IMR-90 (cell line): ENCODE measurements at regions not wholly inside any gene's neighbourhood (a gene's known extent, or its start where the extent isn't known, plus 50 kb on each side); places are given as distances from the start of the nearest gene placed in this dataset.

Experiments used
- ATAC-seq: fragments of 200-7000 bp; cut with Tn5 transposase; 2 replicates; pipeline ENCODE4 v1.9.1; 2020; ENCODE audit warnings: low read depth, mild to moderate bottlenecking, moderate library complexity
- BruUV-seq: library from RNA; stranded (reverse); fragments of 400-500 nt; replicated peaks from 2 replicates; lab custom pipeline; 2021; lab: Mats Ljungman, UMichigan
- CTCF ChIA-PET: fragments of 300-600 bp; formaldehyde crosslinking; extraction: SDS; loops from one replicate; lab custom pipeline; 2021; ENCODE audit warnings: antibody characterized with exemption; lab: Yijun Ruan, JAX
- POLR2A ChIA-PET: fragments of 300-600 bp; sonication (Branson Sonifier 250); formaldehyde crosslinking; loops from one replicate; lab custom pipeline; 2022; ENCODE audit warnings: antibody characterized with exemption; ENCODE audit not compliant: unreplicated experiment; lab: Charles Lee
- DNase-seq: peaks from one replicate; pipeline ENCODE4 v3.0.0; 2013
- H2AFZ ChIP-seq: replicated peaks from 2 replicates; pipeline ENCODE3; 2013; ENCODE audit warnings: low read length, mild to moderate bottlenecking; ENCODE audit not compliant: poor library complexity
- H2AK5ac ChIP-seq: 2 replicates; pipeline ENCODE4 v1.6.1; 2013; ENCODE audit warnings: low read depth, low read length, inconsistent platforms
- H2AK9ac ChIP-seq: replicated peaks from 2 replicates; pipeline ENCODE3; 2013; ENCODE audit warnings: mild to moderate bottlenecking, low read depth, low read length, moderate library complexity; ENCODE audit not compliant: poor library complexity
- H2BK120ac ChIP-seq: 2 replicates; pipeline ENCODE4 v1.6.1; 2013; ENCODE audit warnings: low read depth, low read length, inconsistent platforms
- H2BK15ac ChIP-seq: 3 replicates; pipeline ENCODE4 v1.6.1; 2013; ENCODE audit warnings: low read depth, low read length, inconsistent platforms
- H2BK20ac ChIP-seq: 2 replicates; pipeline ENCODE4 v1.6.1; 2013; ENCODE audit warnings: low read depth, mild to moderate bottlenecking, inconsistent platforms, low read length, moderate library complexity
- H2BK5ac ChIP-seq: 2 replicates; pipeline ENCODE4 v1.6.1; 2013; ENCODE audit warnings: mild to moderate bottlenecking, low read depth, low read length, inconsistent platforms; ENCODE audit not compliant: poor library complexity, severe bottlenecking
- H3K14ac ChIP-seq: replicated peaks from 2 replicates; pipeline ENCODE4 v1.6.1; 2013; ENCODE audit warnings: low read depth, low read length, inconsistent platforms
- H3K18ac ChIP-seq: 2 replicates; pipeline ENCODE4 v1.6.1; 2013; ENCODE audit warnings: low read depth, low read length, control low read depth
- H3K23ac ChIP-seq: 2 replicates; pipeline ENCODE4 v1.6.1; 2013; ENCODE audit warnings: low read depth, low read length, inconsistent platforms
- H3K27ac ChIP-seq: 2 replicates; pipeline ENCODE4 v1.5.1; 2013; ENCODE audit warnings: mild to moderate bottlenecking, control low read depth, low read length; ENCODE audit not compliant: insufficient read depth
- H3K27me3 ChIP-seq: 2 replicates; pipeline ENCODE4 v1.6.1; 2013; ENCODE audit warnings: low read length; ENCODE audit not compliant: control insufficient read depth, insufficient read depth
- H3K36me3 ChIP-seq: 2 replicates; pipeline ENCODE4 v1.6.1; 2013; ENCODE audit warnings: low read length, mixed read lengths; ENCODE audit not compliant: control insufficient read depth, insufficient read depth
- H3K4ac ChIP-seq: 2 replicates; pipeline ENCODE4 v1.6.1; 2013; ENCODE audit warnings: low read depth, low read length, inconsistent platforms
- H3K4me1 ChIP-seq: 2 replicates; pipeline ENCODE4 v1.6.1; 2013; ENCODE audit warnings: low read length, mixed read lengths; ENCODE audit not compliant: control insufficient read depth, insufficient read depth
- H3K4me2 ChIP-seq: 2 replicates; pipeline ENCODE4 v1.6.1; 2013; ENCODE audit warnings: low read depth, mild to moderate bottlenecking, control low read depth, low read length, moderate library complexity
- H3K4me3 ChIP-seq: 2 replicates; pipeline ENCODE4 v1.5.1; 2013; ENCODE audit warnings: low read depth, mild to moderate bottlenecking, control low read depth, low read length, moderate library complexity; ENCODE audit not compliant: insufficient read depth
- H3K56ac ChIP-seq: 2 replicates; pipeline ENCODE4 v1.6.1; 2013; ENCODE audit warnings: low read length, inconsistent platforms; ENCODE audit not compliant: insufficient read depth; ENCODE audit errors: extremely low read depth
- H3K79me1 ChIP-seq, 2 experiments: 2 replicates each; pipeline ENCODE4 v1.6.1; 2013; ENCODE audit warnings: low read length in 2 of 2, inconsistent platforms in 1 of 2, low read depth in 1 of 2
- H3K9ac ChIP-seq: 2 replicates; pipeline ENCODE4 v1.6.1; 2013; ENCODE audit warnings: low read depth, low read length, control low read depth
- H3K9me1 ChIP-seq: 2 replicates; pipeline ENCODE4 v1.6.1; 2013; ENCODE audit warnings: low read length, inconsistent platforms; ENCODE audit not compliant: insufficient read depth
- H3K9me3 ChIP-seq: 2 replicates; pipeline ENCODE4 v1.6.1; 2013; ENCODE audit warnings: low read length; ENCODE audit not compliant: control insufficient read depth, insufficient read depth
- H4K20me1 ChIP-seq: 2 replicates; pipeline ENCODE4 v1.6.1; 2013; ENCODE audit warnings: low read length, inconsistent platforms; ENCODE audit not compliant: insufficient read depth
- H4K5ac ChIP-seq: 2 replicates; pipeline ENCODE4 v1.6.1; 2013; ENCODE audit warnings: mild to moderate bottlenecking, low read depth, low read length, control low read depth
- H4K8ac ChIP-seq, 2 experiments: 2 replicates each; pipeline ENCODE4 v1.6.1; 2013; ENCODE audit warnings: low read depth in 2 of 2, low read length in 2 of 2, control low read depth in 1 of 2, inconsistent platforms in 1 of 2
- H4K91ac ChIP-seq: 2 replicates; pipeline ENCODE4 v1.6.1; 2013; ENCODE audit warnings: low read depth, low read length, inconsistent platforms; ENCODE audit not compliant: insufficient read depth
- ELK1 ChIP-seq: fragments of 150-350 bp; IDR thresholded peaks from 2 replicates; pipeline ENCODE4 v1.6.1; 2016; ENCODE audit warnings: low read depth, mild to moderate bottlenecking, low read length, moderate library complexity, borderline replicate concordance
- RFX5 ChIP-seq: IDR thresholded peaks from 2 replicates; pipeline ENCODE4 v1.8.0; 2012; ENCODE audit warnings: low read depth, mild to moderate bottlenecking, low read length, moderate library complexity
- SMC3 ChIP-seq: fragments of 150-350 bp; IDR thresholded peaks from 2 replicates; pipeline ENCODE4 v1.6.1; 2016; ENCODE audit warnings: low read depth, mild to moderate bottlenecking, antibody characterized with exemption, low read length, moderate library complexity
- WGBS, 2 experiments: methylation state at CpG; one replicate each; pipeline versions ENCODE4 v1.1.5 to v1.1.7; 2013; ENCODE audit warnings: missing lambda C conversion rate in 2 of 2; ENCODE audit not compliant: insufficient read length in 1 of 2; ENCODE audit errors: extremely low coverage in 2 of 2; 5-methylcytosine and 5-hydroxymethylcytosine counted together
- dilution Hi-C: fragments of 300-500 bp; cut with HindIII; formaldehyde crosslinking; loops from one replicate; pipeline ENCODE4 v1.14.3; 2018; ENCODE audit warnings: low sequenced_read_pairs; ENCODE audit not compliant: unreplicated experiment
- in situ Hi-C: fragments of 300-500 bp; cut with MboI; formaldehyde crosslinking; loops from 3 replicates; pipeline ENCODE4 v1.14.3; 2019; ENCODE audit warnings: low sequenced_read_pairs, inconsistent platforms, mixed read lengths
- intact Hi-C: fragments of 100-400 bp; cut with micrococcal nuclease; formaldehyde crosslinking; loops from 2 replicates; pipeline ENCODE4 v1.10.0; 2022
- TF ChIP-seq, protein P1 (sequence below): fragments of 150-350 bp; IDR thresholded peaks from 2 replicates; pipeline ENCODE4 v1.6.1; 2017; ENCODE audit warnings: mild to moderate bottlenecking, antibody characterized with exemption, low read length, low read depth

DNA sequence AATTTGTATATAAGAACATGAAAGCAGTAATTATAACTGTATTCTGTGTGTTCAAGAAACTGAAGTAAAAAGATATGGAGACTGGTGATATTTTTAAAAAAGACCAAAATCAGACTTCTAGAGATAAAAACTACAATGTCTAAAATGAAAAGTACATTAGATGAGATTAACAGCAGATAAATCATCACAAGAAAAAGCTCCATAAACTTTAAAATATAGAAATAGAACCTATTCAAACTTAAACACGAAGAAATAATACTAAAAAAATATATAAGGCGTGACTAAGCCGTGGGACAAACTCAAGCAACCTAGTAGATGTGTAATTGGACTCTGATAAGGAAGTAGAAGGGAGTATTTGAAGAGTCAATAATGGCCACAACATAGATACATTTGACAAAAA lies 189.1 kb upstream of the ZMIZ1 start:
- Histone ChIP-seq H3K9me1 (no peaks in the 10 kb centered on the region), H4K5ac (no peak overlapping the region), H3K23ac (no peak overlapping the region), H2BK15ac (no peak overlapping the region), H3K36me3 (no peaks in the 10 kb centered on the region), H3K14ac (no peak overlapping the region), H3K4ac (no peak overlapping the region), H4K8ac (no peak overlapping the region), H2BK120ac (no peak overlapping the region), H3K79me1 (no peaks in the 10 kb centered on the region), H2AK9ac (no peak overlapping the region), H3K27me3 (peaks cover 18% of the 10 kb centered on the region), H2AFZ (no peak overlapping the region), H3K18ac (no peak overlapping the region), H3K56ac (no peak overlapping the region), H2BK5ac (no peak overlapping the region), H3K27ac (no peak overlapping the region), H3K4me2 (no peak overlapping the region), H4K20me1 (no peaks in the 10 kb centered on the region), H2AK5ac (no peak overlapping the region), H3K9me3 (peaks cover 5% of the 10 kb centered on the region; the same call in 1 of the 2 replicates), H2BK20ac (no peak overlapping the region), H3K9ac (no peak overlapping the region), H3K4me1 (no peaks in the 10 kb centered on the region), H3K4me3 (no peak overlapping the region), H4K91ac (no peak overlapping the region)
- no peak for TF ChIP-seq ELK1
- TF ChIP-seq, protein P1, sequence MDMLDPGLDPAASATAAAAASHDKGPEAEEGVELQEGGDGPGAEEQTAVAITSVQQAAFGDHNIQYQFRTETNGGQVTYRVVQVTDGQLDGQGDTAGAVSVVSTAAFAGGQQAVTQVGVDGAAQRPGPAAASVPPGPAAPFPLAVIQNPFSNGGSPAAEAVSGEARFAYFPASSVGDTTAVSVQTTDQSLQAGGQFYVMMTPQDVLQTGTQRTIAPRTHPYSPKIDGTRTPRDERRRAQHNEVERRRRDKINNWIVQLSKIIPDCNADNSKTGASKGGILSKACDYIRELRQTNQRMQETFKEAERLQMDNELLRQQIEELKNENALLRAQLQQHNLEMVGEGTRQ, result no peak
- no peak for TF ChIP-seq RFX5
- TF ChIP-seq SMC3, result no peak
- intact Hi-C loops (no loop called here), dilution Hi-C loops (no loop called here), in situ Hi-C loops (no loop called here)
- no CpG with 5 or more reads among the region's 3 CpGs for WGBS, 2 experiments
- no peak for ATAC-seq
- no TSS peak for BruUV-seq
- no peak for DNase-seq
- CTCF ChIA-PET, result no interaction called here
- POLR2A ChIA-PET, result no interaction called here
